ENCODE measurements at regions not wholly inside any gene's neighbourhood (a gene's known extent, or its start where the extent isn't known, plus 50 kb on each side); places are given as distances from the start of the nearest gene placed in this dataset.

DNA sequence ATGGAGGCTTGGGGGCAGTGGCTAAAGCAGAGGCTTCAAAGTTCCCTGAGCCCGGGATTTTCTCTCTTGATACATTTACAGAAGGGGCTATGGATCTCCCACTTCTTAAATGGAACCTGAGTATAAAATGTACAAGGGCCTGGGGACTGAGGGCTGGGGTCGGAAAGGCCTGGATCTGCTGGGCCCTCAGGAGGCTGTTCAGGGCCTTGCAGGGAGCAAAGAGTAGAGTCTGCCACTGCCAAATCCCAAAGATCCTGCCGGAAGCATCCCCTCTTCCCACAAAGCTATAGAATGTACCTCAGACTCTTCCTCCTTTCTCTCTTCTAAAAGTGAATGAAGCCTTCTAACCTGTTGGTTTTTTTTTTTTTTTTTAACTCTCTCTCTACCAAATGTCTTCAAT is 59.8 kb upstream of the ARHGEF3 start:
- DNase-seq: no peak

DNA sequence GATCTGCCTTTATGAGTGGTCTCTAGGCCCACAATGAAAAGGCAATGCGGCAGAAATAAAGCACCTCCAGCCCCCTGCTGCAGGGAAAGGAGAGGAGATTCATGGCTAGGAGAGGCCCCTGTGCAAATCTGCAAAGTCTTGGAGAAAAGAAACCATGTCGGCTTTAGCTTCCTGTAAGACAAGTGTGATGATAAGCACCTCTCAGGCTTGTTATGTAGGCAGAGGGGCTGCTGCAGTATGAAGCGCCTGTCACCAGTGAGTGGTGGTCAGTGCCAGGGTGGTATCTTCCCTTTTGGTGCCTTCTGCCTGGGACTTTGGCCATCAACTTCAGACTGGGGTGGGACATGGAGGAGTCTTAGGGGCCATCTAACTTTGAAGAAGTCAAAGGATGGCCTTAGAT is 59.2 kb upstream of the ARHGEF3 start:
- DNase-seq: no peak

DNA sequence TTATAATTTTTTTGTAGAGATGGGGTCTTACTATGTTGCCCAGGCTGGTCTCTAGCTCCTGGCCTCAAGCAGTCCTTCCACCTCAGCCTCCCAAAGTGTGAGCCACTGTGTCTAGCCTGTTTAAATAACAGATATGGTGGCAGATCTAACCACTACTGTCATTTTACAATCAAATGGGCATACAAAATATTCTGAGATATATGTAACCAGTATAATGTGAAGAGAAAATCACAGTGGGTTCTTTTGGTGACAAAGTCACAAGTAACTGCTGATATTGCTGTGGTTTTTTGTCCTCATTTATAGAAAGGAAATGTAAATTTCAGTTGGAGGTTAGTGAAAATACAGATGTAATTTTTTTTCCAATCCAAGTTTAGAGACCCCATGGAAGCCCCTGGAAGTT is 58.6 kb upstream of the ARHGEF3 start:
- DNase-seq: no peak

DNA sequence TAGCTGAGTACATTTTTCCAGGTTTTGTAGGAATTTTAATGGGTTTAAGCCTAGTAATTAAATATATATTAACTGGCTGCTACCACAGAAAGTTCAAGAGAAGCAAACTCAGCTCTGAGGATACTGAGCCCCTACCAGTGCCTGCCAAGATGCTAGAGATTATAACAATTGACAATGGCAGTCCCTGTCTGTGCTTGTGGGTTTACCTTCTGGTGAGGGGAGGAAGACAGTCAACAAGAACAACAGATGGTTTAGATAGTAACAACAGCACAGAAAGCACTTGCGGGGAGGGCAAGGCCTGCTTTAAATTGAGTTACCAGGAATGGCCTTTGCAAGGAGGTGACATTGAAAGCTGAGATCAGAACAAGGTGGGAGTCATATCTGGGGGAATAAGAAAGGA is 56.6 kb upstream of the ARHGEF3 start:
- DNase-seq: no peak

DNA sequence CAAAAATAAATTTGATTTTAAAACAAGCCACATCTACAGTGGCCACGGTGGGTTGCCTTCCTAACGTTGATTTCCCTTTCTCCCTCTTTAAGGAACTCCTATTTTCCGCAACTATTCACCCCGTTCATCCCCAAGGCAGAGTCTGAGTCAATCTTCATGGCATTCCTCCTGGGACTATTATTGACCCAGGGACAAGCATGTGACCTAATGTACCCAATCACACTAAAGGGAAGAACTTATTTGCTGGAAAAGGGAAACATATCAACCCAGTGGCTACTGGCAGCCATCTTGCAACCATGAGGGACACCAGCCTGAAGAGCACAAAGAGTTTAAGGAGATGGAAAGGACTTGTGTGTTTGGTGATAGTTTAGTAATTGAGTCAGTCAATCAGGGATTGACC is 55.4 kb upstream of the ARHGEF3 start:
- DNase-seq: no peak

DNA sequence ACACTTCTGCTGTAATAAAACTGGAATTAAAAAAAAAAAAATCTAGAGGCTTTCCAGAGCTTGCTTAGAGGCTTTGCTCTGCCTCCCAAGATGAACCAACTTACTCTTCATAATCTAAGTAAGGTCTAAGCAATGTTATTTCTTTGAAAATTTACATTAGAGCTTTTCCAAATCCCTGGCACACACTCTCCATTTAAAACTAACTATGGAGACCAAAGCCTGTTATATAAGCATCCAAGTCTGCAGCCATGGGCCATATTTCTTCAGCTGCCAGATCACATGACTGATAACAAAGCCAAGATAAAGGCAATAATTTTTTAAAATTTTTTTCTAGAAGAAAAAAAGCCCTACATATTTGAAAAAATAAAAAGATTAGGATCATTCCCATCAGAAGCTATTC is 55.0 kb upstream of the ARHGEF3 start:
- DNase-seq: no peak

DNA sequence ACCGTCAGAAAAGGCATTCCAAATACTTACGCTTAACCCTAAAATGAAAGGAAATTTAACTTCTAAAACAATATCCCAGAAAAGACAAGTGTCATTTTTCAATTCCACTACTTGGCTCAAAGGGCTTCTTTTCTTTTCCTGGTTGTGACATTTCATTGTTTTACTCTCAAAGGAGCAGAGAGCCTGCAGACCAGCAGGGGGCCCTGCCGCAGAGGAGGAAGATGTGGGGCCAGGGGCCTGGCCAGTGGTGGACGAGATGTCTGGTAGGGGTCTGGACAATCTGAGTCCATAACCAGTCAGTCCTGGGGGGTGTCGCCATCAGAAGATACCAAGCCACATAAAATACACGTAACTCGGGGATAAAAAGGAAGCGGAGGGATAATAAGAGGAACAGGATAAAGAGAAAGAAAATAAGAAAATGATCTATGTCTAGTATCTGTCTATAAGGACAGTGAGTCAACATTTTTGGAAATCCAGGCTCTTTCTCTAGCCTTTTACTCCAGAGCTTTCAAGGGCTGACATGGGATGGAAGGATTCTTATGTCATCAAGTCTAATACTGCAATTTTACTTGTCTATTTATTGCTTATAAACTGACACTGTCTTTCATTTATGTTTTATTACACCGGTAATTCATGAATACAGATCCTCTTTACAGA is 54.2 kb upstream of the ARHGEF3 start:
- DNase-seq: no peak

DNA sequence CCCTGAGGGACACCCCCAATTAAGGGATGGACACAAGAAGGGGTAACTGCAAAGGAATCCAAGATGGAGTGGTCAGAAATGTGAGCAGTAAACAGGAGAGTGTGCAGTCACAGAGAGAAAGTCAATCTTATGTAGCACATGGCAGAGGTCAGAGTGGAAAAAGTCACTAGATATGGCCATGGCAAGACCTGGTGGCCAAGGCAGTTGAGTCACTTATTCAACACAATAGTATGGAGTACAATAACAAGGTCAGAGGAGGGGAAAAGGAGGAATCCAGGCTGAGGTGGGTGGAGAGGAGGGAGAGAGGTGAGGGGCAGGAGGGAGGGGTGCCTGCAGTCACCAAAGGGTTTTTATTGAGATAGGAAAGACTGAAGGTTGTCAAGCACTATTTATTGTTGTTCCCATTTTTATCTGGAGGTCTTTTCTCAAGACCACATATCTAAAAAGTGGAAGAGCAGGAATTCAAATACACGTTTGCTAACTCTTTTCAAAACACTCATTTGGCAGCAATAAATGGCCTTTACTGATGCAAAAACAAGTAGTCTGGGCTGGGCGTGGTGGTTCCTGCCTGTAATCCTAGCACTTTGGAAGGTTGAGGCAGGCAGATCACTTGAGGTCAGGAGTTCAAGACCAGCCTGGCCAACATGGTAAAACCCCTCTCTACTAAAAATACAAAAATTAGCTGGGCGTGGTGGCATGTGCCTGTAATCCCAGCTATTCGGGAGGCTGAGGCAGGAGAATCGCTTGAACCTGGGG is 53.3 kb upstream of the ARHGEF3 start:
- no peak for DNase-seq

DNA sequence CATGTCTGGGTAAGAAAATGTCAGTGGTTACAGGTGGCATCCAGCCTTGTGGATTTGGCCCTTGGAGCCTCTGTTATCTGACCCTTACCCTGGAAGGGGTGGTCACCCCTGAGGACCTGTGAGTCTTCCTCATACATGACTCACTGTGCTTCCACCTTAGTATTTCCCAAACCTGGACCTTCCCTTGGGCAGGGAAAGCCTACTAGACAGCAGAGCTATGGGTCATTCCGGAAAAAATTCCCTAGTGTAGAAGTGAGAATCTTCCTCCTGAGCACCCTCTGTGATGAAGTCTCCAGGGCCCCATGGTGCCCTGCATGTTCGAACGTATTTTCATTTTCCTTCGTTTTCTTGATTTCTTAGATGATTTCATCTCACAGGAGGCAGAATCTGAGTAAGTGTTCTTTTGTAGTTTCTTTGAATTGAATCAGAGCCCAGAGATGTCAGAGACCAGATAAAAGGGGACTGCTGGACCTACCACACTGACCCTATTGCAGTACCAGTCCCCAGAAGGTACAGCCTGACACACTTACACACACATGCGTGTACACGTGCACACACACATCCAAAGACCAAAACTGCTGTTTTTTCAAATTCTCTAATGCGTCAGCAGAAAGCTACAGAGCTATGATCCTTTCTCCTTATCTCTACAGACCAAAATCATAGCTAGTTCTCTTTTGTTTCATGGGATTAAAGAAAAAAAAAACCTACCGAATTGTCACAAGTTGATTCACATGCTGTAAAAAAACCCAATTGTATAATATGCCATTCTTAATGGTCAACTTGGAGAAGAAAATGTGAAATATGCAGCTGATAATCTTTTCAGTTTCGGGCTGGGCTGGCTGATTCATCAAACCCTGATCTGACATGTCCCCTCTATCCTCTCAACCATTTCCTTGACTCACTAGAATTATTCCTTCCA is 50.5 kb upstream of the ARHGEF3 start:
- DNase-seq: no peak
